ENCODE measurements at regions not wholly inside any gene's neighbourhood (a gene's known extent, or its start where the extent isn't known, plus 50 kb on each side); places are given as distances from the start of the nearest gene placed in this dataset.

GRCh38 chr16:64364416-64364815 is 757.4 kb downstream of the CDH11 start:
- TF ChIP-seq, protein P1, sequence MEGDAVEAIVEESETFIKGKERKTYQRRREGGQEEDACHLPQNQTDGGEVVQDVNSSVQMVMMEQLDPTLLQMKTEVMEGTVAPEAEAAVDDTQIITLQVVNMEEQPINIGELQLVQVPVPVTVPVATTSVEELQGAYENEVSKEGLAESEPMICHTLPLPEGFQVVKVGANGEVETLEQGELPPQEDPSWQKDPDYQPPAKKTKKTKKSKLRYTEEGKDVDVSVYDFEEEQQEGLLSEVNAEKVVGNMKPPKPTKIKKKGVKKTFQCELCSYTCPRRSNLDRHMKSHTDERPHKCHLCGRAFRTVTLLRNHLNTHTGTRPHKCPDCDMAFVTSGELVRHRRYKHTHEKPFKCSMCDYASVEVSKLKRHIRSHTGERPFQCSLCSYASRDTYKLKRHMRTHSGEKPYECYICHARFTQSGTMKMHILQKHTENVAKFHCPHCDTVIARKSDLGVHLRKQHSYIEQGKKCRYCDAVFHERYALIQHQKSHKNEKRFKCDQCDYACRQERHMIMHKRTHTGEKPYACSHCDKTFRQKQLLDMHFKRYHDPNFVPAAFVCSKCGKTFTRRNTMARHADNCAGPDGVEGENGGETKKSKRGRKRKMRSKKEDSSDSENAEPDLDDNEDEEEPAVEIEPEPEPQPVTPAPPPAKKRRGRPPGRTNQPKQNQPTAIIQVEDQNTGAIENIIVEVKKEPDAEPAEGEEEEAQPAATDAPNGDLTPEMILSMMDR (IDR thresholded peaks at IDR 0.05): no peak
- no peak for TF ChIP-seq POLR2AphosphoS5 (IDR thresholded peaks at IDR 0.05)
- no peak for TF ChIP-seq POLR2A (IDR thresholded peaks at IDR 0.05)

All from prostate gland (tissue), 2 donors.